ENCODE measurements at regions not wholly inside any gene's neighbourhood (a gene's known extent, or its start where the extent isn't known, plus 50 kb on each side); places are given as distances from the start of the nearest gene placed in this dataset.
A peak's percentile ranks its signal among the peaks of the same experiment; 100 is the strongest.

DNA sequence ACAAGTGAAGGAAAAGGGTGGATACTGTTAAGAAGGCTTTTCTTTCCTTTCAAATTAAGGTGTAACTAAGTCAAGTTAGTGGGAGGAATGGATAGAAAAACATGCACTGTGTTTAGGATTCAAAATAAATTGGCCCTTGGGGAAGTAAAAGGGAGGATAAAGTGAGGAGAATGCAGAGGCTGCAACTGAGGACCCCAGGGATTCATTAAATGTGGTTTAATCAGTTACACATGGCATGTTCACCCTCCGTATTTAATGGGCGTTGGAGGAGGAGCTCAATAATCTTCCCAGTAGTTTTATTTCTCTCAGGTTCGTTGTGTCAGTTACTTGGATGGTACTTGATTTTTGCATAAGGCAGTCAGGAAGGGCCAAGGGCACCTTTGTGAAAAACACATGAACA is 966.3 kb downstream of the JRKL start:
- DNase-seq (ENCODE audit: low read depth in 2 of 3, low spot score in 2 of 3): no peak

DNA sequence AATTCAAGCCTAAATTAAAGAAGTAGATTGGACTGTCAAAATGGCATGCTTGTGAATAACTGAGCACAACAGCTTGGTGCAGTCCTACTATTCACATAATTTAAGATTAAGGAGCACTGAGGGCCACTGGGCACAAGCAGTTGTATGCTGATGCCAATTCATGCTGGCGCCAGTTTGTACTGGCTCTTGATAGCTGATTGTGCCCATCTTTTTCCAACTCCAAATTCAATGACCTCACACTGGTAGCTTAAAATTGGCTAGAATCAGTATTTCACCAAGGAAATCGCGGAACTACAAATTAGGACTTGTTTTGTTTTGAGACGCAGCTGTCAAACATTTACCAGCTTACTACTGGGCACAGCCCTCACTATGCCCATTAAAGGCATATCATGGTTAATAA is 969.2 kb downstream of the JRKL start:
- no peak for DNase-seq (ENCODE audit: low read depth in 2 of 3, low spot score in 2 of 3)

DNA sequence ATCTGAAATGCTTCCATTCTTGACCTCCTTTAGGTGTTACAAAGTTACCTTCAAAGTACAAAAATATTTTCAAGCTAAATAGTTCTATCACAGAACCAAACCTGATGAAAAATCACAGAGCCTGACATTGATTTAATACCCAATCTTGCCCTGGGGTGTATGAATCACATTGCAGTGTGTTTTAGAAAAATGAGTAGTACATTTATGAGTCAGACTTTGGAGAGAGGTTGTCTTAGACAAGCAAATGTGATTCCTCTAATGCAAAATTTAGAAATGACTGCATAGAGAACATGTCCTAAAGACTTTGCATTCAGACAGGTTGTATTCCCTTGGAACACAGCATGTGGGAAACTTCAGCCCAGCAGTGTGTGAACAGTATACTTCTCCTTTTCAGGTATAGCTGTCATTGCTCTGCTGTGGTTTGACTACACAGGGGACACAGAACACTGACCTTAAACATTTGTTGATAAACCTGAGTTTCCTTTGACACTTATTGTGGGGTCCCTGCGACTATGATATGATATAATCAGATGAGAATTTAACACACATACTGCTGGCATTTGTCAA is 972.1 kb downstream of the JRKL start:
- no peak for DNase-seq (ENCODE audit: low read depth in 2 of 3, low spot score in 2 of 3)

DNA sequence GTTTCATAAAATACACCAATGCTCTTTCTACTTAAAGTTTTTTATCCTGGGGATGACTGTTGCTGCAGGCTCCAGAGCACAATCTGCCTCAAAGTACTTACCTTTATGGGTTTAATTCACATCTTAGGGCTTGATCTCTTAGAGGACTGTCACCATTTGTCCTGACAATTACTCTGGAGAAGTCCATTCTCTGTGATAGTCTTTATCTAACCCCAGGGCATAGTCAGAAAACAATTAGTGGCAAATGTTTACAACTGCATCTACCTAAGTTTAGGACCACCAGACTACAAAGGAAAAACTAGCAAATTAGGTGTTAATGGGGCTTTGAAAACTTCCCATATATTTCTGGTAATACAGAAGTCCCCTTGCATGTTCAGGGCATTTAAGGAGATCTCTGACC is 973.5 kb downstream of the JRKL start:
- no peak for DNase-seq (ENCODE audit: low read depth in 2 of 3, low spot score in 2 of 3)

DNA sequence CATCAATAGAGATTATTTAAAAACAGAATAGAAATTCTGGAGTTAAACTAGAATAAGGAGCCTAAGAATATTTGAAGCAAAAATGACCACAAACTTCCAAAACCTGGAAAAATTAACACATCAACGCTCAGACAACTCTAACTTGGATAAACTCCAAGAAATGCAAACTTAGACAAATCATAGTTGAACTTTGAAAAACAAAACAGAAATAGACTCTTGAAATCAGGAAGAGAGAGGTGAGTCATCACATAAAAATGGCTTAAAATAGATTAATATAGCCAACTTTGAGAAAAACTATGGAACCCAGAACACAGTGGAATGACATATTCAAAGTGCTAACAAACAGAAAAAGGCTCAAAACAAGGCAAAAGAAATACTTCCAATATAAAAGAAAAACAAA is 974.2 kb downstream of the JRKL start:
- no peak for DNase-seq (ENCODE audit: low read depth in 2 of 3, low spot score in 2 of 3)

DNA sequence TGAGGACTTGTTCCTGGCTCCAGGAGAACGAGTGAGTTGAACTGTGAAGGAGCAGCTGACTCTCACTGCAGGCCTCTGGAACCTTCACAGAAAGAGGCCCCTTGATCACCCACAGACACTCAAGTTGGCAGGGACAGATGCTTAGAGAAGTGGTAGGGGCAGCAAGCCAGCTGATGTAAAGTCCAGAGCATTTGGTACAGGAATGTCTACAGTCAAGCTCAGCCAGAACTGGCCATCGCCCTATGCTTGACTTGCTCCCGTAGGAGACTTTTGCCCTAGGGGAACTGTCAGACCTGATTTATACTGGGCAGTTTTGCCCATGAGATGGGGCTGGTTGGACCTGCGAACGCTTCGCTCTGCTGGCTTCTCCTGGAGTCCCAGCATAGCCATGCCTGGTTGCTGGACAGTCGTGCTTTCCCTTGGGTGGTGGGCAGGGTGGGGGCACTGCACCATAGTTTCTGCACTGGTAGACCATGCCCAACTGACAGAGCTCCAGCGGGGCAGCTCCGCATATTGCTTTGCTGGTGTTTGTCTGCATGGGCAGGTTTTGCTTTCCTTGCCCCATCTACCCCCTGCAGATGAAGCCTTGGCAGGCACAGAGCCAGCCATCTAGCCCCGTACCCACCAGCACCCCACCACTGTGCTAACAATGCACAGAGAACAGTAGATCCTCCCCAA is 977.7 kb downstream of the JRKL start:
- no peak for DNase-seq (ENCODE audit: low read depth in 2 of 3, low spot score in 2 of 3)

DNA sequence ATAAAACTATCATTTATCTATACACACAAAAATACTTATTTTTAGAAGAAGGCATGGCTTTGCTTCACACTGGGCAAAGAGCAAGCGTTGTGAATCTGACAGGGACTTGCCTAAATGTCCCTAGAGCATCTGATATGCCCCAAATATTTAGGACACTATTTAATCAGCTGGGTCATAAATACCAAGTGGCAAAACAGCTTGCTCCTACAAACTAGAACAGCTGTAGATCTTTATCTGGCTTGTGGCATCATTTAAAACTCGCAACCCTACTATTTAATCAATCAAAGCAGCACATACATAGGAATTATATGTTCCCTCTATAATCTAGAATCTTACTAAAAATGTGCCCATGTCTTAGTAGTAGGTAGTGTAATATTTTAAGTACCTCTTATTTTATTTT is 999.5 kb downstream of the JRKL start:
- no peak for DNase-seq (ENCODE audit: low read depth in 2 of 3, low spot score in 2 of 3)

DNA sequence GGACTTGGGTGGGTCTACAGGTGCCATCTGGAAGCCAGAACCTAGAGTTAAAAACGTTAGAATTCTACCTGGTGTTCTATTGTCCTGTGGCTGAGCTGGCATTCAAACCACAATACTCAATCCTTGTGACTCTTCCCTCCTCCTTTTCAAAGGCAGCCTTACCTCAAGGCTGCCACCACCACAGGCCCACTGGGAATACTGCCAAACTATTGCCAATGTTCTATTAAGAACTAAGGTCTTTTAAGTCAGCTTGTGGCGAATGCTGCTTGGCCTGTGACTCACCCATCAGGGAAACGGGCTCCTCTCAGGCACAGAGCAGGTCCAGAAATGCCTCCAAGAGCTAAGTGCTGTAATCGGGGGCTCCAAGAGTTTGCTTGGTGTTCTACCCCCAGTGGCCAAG is 1008.4 kb downstream of the JRKL start:
- DNase-seq (ENCODE audit: low read depth in 2 of 3, low spot score in 2 of 3): no peak

DNA sequence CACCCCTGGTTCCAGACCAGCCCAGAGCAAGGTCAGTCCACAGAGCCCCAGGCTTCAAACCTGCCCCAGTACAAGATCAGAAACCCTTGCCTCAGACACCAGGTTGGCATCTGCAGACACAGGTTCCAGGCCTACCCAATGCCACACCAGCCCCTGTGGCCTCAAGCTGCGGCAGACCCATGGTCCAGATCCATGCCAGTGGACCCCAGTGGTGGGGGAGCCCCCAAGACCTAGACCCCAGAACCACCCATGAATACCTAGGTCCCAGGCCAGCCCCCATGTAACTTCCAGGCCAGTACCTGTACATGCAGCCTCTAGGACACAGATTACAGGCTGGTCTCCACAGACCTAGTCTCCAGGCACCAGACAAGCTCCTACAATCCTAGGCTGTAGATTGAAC is 1019.3 kb downstream of the JRKL start:
- no peak for DNase-seq (ENCODE audit: low read depth in 2 of 3, low spot score in 2 of 3)

DNA sequence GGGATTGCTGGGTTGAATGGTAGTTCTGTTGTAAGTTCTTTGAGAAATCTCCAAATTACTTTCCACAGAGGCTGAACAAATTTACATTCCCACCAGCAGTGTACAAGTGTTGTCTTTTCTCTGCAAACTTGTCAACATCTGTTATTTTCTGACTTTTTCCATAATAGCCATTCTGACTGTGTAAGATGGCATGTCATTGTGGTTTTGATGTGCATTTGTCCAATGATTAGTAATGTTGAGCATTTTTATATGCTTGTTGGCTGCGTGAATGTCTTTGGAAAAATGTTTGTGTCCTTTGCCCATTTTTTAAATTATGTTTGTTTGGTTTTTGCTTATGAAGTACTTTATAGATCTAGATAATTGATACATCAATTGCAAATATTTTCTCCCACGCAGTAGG is 1025.0 kb downstream of the JRKL start:
- no peak for DNase-seq (ENCODE audit: low read depth in 2 of 3, low spot score in 2 of 3)

DNA sequence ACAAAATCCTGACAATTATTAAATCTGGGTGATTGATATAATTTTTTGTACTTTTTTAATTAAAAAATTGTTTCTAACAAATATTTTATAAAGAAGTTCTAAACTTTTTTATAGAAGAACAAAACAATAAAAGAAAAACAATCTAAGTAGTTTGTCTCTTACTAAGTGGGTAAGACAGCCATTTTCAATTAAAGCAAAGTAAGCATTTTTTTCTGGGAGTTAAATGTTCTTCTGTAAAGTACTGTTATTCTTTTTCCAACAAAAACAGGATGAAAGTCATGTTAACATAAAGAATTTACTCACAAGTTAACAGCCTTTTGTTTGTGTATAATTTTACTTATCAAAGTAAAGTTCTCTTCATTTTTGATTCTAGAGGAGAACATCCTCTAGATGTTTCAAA is 1029.9 kb downstream of the JRKL start:
- no peak for DNase-seq (ENCODE audit: low read depth in 2 of 3, low spot score in 2 of 3)

DNA sequence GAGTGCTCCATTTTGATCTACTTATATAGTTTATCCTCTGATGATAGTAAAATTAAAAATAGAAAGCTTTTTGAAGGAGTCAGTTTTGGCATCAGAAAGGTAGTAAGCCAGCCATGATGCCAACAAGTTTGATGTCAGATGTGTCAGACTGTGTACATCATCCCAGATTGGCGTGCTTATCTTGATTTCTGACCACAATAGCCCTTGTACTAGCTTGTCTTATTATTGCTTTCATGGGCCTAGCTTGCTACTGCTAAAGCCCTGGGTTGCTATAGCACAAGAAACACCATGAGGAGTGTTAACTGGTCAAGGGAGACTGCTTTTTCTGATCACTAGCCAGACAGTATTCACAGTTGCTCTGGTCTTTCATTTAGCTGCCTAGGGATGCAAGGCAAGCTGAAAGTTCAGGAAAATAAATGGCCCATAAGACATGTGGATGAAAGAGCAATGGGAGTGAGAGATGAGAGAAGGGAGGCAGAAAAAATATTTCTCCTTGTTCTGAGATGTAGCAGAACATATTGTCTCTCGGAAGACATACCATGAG is 1038.5 kb downstream of the JRKL start:
- no peak for DNase-seq (ENCODE audit: low read depth in 2 of 3, low spot score in 2 of 3)

DNA sequence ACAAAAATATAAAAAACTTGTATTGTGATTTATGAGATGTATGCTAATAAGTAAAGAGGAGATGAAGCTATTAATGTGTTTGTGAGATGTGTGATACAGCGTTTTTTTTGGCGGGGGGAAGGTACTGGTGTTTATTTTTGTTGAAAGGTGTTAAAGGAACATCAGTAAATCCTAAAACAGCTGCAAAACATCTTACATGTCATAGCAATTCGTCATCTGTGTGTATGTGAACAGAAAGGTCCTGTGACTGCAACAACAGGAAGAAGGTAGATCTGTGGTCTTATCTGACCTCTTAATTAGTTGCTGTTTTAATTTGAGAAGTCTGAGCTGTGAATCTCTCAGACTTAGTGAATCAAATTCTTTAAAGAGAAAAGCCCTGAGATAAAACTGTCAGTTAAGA is 1041.1 kb downstream of the JRKL start:
- DNase-seq (ENCODE audit: low read depth in 2 of 3, low spot score in 2 of 3): no peak

DNA sequence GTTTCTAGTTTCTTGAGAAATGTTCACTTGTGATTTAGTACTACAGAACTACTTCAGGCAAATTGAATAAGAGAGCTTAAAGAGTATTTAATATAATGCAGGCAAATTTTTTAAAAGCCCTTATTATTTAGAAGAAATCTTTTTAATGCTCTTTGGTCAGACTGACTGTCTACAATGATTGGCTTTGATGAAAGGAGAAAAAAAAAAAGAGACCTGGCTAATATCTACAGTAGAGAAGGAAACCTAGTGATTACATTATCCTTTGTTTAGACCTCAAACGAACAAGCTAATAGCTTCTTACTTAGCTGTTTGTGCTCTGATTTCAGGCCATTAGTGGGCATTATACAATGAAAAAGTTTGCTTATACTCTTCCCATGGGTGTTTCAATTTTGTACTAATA is 1043.1 kb downstream of the JRKL start:
- no peak for DNase-seq (ENCODE audit: low read depth in 2 of 3, low spot score in 2 of 3)

DNA sequence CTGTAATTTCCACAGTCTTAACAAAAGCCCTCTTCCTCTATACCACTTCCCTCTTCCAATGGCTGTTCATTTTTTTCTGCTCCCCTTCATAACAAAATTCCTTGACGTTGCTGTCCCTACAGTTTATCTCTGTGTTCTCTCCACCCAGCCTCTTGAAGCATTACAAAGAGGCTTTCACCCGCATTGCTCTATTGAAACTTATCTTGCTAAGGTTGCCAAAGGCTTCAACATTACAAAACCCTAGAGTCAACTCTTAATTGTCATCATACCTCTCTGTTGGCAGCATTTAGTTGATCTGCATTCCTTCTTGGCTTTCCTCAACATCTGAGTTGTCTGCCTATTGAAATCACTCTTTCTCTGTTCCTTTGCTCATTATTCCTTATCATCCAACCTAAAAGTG is 1055.7 kb downstream of the JRKL start:
- no peak for DNase-seq (ENCODE audit: low read depth in 2 of 3, low spot score in 2 of 3)

DNA sequence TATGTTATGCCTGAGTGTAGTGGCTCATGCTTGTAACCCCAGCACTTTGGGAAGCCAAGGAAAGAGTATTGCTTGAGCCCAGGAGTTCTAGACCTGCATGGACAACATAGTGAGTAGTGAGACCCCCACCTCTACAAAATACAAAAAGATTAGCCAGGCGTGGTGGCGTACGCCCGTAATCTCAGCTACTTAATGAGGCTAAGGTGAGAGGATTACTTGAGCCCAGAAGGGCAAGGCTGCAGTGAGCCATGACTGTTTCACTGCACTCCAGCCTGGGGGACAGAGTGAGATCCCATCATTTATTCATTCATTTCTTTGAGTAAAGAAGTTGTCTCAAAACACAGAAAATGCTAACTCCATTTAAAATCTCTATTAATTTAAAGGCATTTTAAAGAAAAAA is 1061.6 kb downstream of the JRKL start:
- no peak for DNase-seq (ENCODE audit: low read depth in 2 of 3, low spot score in 2 of 3)

DNA sequence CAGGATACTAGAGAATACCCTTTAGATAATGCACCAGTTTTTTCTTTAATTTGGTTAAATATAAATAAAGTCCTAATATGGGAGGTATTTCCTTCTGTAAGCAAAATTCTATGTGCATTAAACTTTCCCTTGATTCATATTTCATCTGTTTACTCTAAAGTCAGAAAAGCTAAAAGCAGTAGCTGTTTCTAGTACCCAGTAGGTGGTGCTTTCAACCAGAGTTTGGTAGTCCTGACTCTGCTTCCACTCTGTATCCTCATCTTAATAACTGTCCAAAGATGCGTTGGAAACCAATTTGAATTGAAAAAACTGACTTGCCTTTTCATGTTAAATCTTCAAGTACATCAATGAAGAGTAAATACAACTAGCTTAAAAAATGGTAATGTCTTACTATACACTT is 1065.2 kb downstream of the JRKL start:
- peak in 2 of 3 donors; percentile 5 to 26 for DNase-seq (ENCODE audit: low read depth in 2 of 3, low spot score in 2 of 3)

DNA sequence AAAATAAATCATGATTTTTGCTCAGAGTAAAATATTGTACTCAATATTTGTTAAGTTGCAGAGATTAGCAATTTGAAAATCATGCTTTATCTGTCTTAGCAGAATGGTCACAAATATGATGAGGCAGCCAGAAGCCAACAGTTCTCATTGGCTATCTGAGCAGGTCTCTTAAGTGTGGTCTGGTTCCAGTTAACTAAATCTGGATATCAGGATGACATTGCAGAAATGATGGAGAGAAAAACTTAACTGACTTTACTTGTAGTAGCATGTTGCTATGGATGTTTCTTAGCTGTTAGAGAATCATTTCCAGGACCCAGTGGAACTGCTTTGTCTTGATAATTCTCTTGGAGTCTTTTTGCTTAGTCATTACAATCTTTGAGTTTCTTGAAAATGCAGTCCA is 1070.3 kb downstream of the JRKL start:
- DNase-seq (ENCODE audit: low read depth in 2 of 3, low spot score in 2 of 3): no peak

DNA sequence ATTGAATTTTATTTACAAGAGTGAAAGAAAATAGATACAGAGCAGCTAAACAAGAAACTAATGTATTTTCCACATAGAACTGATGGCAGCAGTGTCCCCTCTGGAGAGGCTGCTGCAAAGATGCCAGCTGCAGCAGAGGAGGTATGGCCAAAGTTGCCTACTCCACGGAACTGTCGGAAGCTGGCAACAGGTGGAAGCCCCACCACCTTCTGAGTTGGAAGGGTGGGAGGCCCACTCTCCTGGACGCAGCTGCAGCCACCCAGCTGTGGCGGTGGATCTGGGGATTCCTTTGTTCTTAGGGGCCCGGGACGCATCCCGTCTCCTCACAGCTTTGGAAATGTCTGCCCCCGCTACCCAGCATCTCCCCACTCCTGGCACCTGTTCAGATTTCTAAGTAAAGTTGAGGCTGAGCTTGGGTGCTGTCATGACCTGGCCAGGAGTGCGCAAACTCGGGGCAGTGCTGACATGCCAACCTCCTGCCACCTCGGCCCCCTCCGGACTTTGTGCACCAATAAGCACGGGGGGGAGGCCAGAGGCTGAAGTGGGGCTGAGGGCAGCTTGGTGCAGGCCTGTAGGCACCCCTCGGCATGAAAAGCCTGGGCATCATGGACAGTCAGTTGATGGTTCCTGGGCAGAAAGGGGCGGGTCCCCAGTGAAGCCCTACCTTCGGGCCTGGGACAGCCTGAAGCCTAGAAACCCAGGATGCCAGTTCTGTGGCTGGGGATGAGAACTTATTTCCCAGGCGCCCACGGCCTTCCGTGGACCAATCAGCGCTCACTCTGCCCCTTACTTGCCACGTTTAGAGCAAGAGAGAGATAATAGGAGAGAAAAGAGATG is 1071.4 kb downstream of the JRKL start:
- no peak for DNase-seq (ENCODE audit: low read depth in 2 of 3, low spot score in 2 of 3)

DNA sequence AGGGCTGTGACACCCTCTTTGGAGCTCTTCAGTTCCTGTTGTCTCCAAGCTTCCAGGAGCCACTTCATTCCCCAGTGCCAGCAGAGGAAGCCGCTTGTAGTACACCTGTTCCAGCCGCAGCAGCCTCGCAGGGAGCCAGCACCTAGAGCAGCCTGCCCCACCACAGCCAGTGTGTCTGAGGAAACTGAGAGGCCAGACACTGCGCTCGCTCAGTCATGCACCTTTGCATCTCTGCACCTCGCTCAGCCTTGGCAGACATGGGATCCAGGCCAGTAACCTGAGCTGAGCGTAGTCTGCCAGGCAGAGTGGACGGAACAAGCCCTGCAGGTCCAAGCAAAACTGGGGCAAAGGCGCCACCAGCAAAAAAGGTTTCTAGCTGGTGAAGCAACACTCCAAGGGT is 1072.1 kb downstream of the JRKL start:
- no peak for DNase-seq (ENCODE audit: low read depth in 2 of 3, low spot score in 2 of 3)

DNA sequence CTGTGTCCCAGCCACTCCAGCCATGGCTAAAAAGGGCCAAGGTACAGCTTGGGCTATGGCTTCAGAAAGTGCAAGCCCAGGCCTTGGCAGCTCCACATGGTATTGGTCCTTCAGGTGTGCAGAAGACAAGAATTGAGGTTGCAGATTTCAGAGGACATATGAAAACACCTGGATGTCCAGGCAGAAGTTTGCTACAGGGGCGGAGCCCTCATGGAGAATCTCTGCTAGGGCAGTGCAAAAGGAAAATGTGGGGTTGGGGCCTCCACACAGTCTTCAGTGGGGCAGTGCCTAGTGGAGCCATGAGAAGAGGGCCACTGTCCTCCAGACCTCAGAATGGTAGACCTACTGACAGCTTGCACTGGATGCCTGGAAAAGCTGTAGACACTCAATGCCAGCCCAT is 1074.1 kb downstream of the JRKL start:
- DNase-seq (ENCODE audit: low read depth in 2 of 3, low spot score in 2 of 3): no peak

DNA sequence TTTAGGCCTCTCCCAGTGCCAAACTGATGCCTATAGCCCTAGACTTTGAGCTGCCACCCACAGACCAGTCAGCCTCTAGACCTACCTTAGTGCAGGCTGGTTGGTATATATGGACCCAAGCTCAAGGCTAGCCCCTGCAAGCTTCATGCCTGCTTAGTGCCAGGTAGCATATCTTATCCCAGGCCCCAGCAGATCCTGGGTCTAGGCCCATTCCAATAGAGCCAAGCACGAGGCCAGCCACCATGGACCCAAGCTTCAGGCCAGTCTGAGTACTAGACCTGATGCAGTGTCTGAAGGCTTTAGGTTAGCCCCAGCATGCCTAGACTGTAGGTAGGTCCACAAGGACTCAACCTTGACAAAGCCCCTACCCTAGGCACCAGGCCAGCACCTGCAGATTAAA is 1081.7 kb downstream of the JRKL start:
- DNase-seq (ENCODE audit: low read depth in 2 of 3, low spot score in 2 of 3): no peak
